ENCODE measurements at regions not wholly inside any gene's neighbourhood (a gene's known extent, or its start where the extent isn't known, plus 50 kb on each side); places are given as distances from the start of the nearest gene placed in this dataset.

DNA sequence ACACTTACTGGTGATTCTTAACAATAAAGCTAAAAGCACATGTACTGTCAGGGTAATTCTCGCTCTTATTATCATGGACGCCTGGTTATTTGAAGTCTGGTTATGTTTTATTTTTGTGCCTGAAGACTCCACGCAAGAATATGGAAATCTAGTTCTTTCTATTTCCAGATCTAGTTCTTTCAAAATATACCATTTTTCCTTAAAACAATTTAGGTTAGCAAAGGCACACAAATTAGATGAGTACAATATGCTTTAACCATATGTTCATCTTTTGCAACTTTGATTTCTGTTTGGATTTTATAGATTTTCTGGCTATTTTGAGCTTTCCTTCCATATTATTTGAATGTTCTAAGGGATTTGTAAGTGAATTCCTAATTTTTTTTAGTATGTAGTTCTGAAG is 1783.1 kb downstream of the PCDH7 start (continued):
- TF ChIP-seq, protein P1, sequence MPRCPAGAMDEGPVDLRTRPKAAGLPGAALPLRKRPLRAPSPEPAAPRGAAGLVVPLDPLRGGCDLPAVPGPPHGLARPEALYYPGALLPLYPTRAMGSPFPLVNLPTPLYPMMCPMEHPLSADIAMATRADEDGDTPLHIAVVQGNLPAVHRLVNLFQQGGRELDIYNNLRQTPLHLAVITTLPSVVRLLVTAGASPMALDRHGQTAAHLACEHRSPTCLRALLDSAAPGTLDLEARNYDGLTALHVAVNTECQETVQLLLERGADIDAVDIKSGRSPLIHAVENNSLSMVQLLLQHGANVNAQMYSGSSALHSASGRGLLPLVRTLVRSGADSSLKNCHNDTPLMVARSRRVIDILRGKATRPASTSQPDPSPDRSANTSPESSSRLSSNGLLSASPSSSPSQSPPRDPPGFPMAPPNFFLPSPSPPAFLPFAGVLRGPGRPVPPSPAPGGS (IDR thresholded peaks at IDR 0.05) = no peak

DNA sequence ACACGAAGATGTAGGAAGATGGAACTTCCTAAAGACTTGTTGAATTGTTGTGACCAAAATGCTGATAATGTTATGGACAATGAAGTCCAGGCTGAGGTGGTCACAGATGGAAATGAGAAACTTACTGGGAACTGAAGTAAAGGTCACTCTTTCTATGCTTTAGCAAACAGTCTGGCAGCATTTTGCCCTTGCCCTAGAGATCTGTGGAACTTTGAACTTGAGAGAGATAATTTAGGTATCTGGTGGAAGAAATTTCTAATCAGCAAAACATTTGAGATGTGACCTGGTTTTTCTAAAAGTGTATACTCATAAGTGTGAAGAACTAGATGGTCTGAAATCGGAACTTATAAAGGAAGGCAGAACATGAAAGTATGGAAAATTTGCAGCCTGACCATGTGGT is 1785.9 kb downstream of the PCDH7 start:
- TF ChIP-seq FOSB (CRISPR knock-in tag; IDR thresholded peaks at IDR 0.05) (no peak), EP300 (IDR thresholded peaks at IDR 0.05) (no peak)
- H3K4me2 ChIP-seq = no peak overlapping the region
- FAIRE-seq = no peak
- CTCF ChIA-PET = no interaction called here
- ATAC-seq = no peak
- H3K4me3 ChIP-seq = no peak overlapping the region
- 31% methylated on average over 2 of the region's 2 CpGs for WGBS (ENCODE audit: missing lambda C conversion rate)
- DNase-seq (ENCODE audit: low read depth in 1 of 2, low spot score in 1 of 2) = no peak
- POLR2A ChIA-PET = no interaction called here
- no peaks in the 10 kb centered on the region for H3K9me3 ChIP-seq
- no peak overlapping the region for H3K27ac ChIP-seq
- H3K4me1 ChIP-seq = no peaks in the 10 kb centered on the region

DNA sequence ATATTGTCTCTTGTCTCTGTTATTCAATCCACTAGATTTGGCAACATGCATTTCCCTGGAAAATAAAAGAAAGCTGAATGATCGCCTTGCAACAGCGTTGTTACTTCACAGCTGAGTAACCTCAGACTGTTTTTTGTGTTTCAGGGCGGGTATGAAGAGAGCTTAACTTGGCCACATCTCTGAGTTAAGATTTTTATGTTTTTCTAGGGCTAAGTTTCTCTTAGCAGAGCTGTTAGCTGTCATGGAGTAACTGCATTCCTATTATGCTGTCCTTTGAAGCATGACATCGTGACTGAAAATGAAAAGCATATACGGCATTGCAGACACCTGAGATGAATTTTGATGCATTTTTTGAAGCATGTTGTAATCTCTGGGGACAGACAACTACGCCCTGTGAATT is 1798.9 kb downstream of the PCDH7 start:
- POLR2A ChIA-PET = no interaction called here
- H3K4me3 ChIP-seq = no peak overlapping the region
- CTCF ChIA-PET = no interaction called here
- H3K4me1 ChIP-seq = no peaks in the 10 kb centered on the region
- no peak for ATAC-seq
- no peaks in the 10 kb centered on the region for H3K9me3 ChIP-seq
- DNase-seq (ENCODE audit: low read depth in 1 of 2, low spot score in 1 of 2) = no peak
- 15% methylated on average over 6 of the region's 6 CpGs for WGBS (ENCODE audit: missing lambda C conversion rate)
- H3K27ac ChIP-seq = no peak overlapping the region
- TF ChIP-seq, protein P2, sequence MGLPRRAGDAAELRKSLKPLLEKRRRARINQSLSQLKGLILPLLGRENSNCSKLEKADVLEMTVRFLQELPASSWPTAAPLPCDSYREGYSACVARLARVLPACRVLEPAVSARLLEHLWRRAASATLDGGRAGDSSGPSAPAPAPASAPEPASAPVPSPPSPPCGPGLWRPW (IDR thresholded peaks at IDR 0.05) = no peak
- TF ChIP-seq, protein P3, sequence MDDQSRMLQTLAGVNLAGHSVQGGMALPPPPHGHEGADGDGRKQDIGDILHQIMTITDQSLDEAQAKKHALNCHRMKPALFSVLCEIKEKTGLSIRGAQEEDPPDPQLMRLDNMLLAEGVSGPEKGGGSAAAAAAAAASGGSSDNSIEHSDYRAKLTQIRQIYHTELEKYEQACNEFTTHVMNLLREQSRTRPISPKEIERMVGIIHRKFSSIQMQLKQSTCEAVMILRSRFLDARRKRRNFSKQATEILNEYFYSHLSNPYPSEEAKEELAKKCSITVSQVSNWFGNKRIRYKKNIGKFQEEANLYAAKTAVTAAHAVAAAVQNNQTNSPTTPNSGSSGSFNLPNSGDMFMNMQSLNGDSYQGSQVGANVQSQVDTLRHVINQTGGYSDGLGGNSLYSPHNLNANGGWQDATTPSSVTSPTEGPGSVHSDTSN (IDR thresholded peaks at IDR 0.05) = no peak
- H3K4me2 ChIP-seq = no peak overlapping the region; the same call in 2 of the 3 replicates
- FAIRE-seq = no peak

DNA sequence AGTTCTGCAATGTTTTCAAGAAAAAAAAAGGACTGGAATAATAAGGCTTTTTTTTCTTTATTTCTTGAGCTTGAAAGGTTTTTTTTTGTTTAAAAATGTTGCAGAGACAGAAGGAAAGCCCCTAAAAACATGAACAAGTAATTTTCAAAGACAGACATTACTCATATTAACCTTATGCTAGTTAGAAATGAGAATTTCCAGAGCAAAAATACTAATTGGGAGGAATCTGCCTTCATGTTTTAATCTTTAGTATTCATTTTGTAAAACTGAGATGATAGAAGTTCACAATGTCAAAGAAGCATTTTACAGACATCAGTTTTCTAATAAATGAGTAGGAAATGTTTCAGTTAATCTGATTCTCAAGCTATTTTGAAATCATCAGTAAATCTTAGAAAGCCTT is 1805.3 kb downstream of the PCDH7 start:
- FAIRE-seq (no peak), ATAC-seq (no peak), DNase-seq (ENCODE audit: low read depth in 1 of 2, low spot score in 1 of 2) (no peak)
- ChIA-PET CTCF (no interaction called here), POLR2A (no interaction called here)
- Histone ChIP-seq H3K4me1 (no peaks in the 10 kb centered on the region), H3K4me3 (no peak overlapping the region), H3K9me3 (no peaks in the 10 kb centered on the region), H3K4me2 (no peak overlapping the region), H3K27ac (no peak overlapping the region)
- TF ChIP-seq EHMT2 (IDR thresholded peaks at IDR 0.05; ENCODE audit: low read depth) = no peak

DNA sequence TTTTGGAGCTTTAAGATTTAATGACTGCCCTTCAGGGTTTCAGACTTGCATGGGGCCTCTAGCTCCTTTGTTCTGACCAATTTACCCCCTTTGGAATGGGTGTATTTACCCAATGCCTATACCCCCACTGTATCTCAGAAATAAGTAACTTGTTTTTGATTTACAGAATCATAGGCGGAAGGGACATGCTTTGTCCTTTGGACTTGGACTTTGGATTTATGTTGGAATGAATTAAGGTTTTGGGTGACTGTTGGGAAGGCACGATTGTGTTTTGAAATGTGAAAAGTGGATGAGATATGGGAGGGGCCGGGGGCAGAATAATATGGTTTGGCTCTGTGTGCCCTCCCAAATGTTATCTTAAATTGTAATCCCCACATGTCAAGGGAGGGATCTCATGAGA is 1824.7 kb downstream of the PCDH7 start:
- ATAC-seq = no peak
- H3K9me3 ChIP-seq = no peaks in the 10 kb centered on the region
- DNase-seq (ENCODE audit: low read depth in 1 of 2, low spot score in 1 of 2) = no peak
- no peaks in the 10 kb centered on the region for H3K4me1 ChIP-seq
- WGBS (ENCODE audit: missing lambda C conversion rate) = 26% methylated on average over 3 of the region's 3 CpGs
- TF ChIP-seq CBX2 (IDR thresholded peaks at IDR 0.05; ENCODE audit: borderline replicate concordance, low read depth) (no peak), KDM1A (IDR thresholded peaks at IDR 0.05; ENCODE audit: low read depth) (no peak), SMC3 (IDR thresholded peaks at IDR 0.05) (no peak), KDM5A (IDR thresholded peaks at IDR 0.05) (no peak)
- CTCF ChIA-PET = no interaction called here
- H3K4me3 ChIP-seq = no peak overlapping the region
- no peak overlapping the region for H3K4me2 ChIP-seq
- H3K27ac ChIP-seq = no peak overlapping the region
- FAIRE-seq = no peak
- POLR2A ChIA-PET = no interaction called here

DNA sequence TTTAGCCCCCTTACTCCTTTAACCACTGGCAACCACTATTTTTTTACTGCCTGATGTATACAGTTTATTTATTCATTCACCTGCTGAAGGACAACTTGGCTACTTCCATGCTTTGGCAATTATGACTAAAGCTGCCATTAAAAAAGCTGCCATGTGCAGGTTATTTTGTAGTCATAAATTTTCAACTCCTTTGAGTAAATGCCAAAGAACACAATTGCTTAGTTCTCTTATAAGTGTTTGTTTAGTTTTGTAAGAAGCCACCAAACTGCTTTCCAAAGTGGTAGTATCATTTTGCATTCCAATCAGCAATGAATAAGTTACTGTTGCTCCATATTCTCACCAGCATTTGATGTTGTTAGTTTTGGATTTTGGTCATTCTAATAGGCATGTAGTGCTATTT is 1831.8 kb downstream of the PCDH7 start:
- ATAC-seq = no peak
- no peak for FAIRE-seq
- CTCF ChIA-PET = no interaction called here
- no peak for DNase-seq (ENCODE audit: low read depth in 1 of 2, low spot score in 1 of 2)
- Histone ChIP-seq H3K4me1 (no peaks in the 10 kb centered on the region), H3K9me3 (no peaks in the 10 kb centered on the region), H3K4me2 (no peak overlapping the region), H3K27ac (no peak overlapping the region), H3K4me3 (no peak overlapping the region)
- POLR2A ChIA-PET = no interaction called here
- no peak for TF ChIP-seq MAZ (IDR thresholded peaks at IDR 0.05; ENCODE audit: borderline replicate concordance, low read depth, low read length)
- TF ChIP-seq SMC3 (IDR thresholded peaks at IDR 0.05) = no peak
- TF ChIP-seq FOSL2 (IDR thresholded peaks at IDR 0.05) = no peak
- no peak for TF ChIP-seq FOSL2 (CRISPR knock-in tag; IDR thresholded peaks at IDR 0.05)
- no peak for TF ChIP-seq NR3C1 (IDR thresholded peaks at IDR 0.05)
- TF ChIP-seq CEBPB (IDR thresholded peaks at IDR 0.05) = no peak
- no peak for TF ChIP-seq SREBF2 (IDR thresholded peaks at IDR 0.05)
- TF ChIP-seq, protein P4, sequence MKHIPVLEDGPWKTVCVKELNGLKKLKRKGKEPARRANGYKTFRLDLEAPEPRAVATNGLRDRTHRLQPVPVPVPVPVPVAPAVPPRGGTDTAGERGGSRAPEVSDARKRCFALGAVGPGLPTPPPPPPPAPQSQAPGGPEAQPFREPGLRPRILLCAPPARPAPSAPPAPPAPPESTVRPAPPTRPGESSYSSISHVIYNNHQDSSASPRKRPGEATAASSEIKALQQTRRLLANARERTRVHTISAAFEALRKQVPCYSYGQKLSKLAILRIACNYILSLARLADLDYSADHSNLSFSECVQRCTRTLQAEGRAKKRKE (CRISPR knock-in tag; IDR thresholded peaks at IDR 0.05; ENCODE audit: low read depth) = no peak
- TF ChIP-seq NPAS2 (CRISPR knock-in tag; IDR thresholded peaks at IDR 0.05; ENCODE audit: borderline replicate concordance) = no peak
- TF ChIP-seq, protein P5, sequence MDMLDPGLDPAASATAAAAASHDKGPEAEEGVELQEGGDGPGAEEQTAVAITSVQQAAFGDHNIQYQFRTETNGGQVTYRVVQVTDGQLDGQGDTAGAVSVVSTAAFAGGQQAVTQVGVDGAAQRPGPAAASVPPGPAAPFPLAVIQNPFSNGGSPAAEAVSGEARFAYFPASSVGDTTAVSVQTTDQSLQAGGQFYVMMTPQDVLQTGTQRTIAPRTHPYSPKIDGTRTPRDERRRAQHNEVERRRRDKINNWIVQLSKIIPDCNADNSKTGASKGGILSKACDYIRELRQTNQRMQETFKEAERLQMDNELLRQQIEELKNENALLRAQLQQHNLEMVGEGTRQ (IDR thresholded peaks at IDR 0.05) = no peak
- no peak for TF ChIP-seq FOXS1 (CRISPR knock-in tag; IDR thresholded peaks at IDR 0.05)
- TF ChIP-seq, protein P6, sequence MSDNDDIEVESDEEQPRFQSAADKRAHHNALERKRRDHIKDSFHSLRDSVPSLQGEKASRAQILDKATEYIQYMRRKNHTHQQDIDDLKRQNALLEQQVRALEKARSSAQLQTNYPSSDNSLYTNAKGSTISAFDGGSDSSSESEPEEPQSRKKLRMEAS (IDR thresholded peaks at IDR 0.05) = no peak
- TF ChIP-seq HOXB5 (CRISPR knock-in tag; IDR thresholded peaks at IDR 0.05) = no peak
- TF ChIP-seq, protein P1 (IDR thresholded peaks at IDR 0.05) = no peak
